ENCODE measurements at regions not wholly inside any gene's neighbourhood (a gene's known extent, or its start where the extent isn't known, plus 50 kb on each side); places are given as distances from the start of the nearest gene placed in this dataset.
"Not testable (repeated sequence)": the region's sequence is repeated elsewhere in the genome, so short reads cannot be mapped to it uniquely, and the experiment has no call there.

- not testable (repeated sequence) for TF ChIP-seq CTCF (IDR thresholded peaks at IDR 0.05; ENCODE audit: borderline replicate concordance, extremely low read depth, low read length, poor library complexity, severe bottlenecking); EZH2 (IDR thresholded peaks at IDR 0.05; ENCODE audit: borderline replicate concordance, low read depth, low read length, severe bottlenecking)
Observed at GRCh38 chr16:15262212-15262611, 115.9 kb downstream of the NPIPA5 start.
